Memory B cell (primary cell): ENCODE measurements at regions not wholly inside any gene's neighbourhood (a gene's known extent, or its start where the extent isn't known, plus 50 kb on each side); places are given as distances from the start of the nearest gene placed in this dataset.
"Not testable (repeated sequence)": the region's sequence is repeated elsewhere in the genome, so short reads cannot be mapped to it uniquely, and the experiment has no call there.

ENCODE experiments used
- ATAC-seq: fragments of 150-1000 bp; cut with Tn5 transposase; 2 replicates; pipeline ENCODE4 v1.10.0; 2021; ENCODE audit warnings: low read depth, mild to moderate bottlenecking, moderate library complexity
- DNase-seq, 2 donors: peaks; one replicate each; pipeline ENCODE4 v3.0.0; 2022; ENCODE audit warnings: low spot score in 2 of 2
- H3K27ac Mint-ChIP-seq: one replicate; pipeline ENCODE4 v1.8.0; 2022; ENCODE audit warnings: mild to moderate bottlenecking, moderate library complexity, mixed read lengths
- H3K27me3 Mint-ChIP-seq: one replicate; pipeline ENCODE4 v1.8.0; 2022; ENCODE audit warnings: mixed read lengths
- H3K36me3 Mint-ChIP-seq: one replicate; pipeline ENCODE4 v1.8.0; 2022; ENCODE audit warnings: mild to moderate bottlenecking, mixed read lengths
- H3K4me1 Mint-ChIP-seq: one replicate; pipeline ENCODE4 v1.8.0; 2022; ENCODE audit warnings: mixed read lengths
- H3K4me3 Mint-ChIP-seq: one replicate; pipeline ENCODE4 v1.8.0; 2022; ENCODE audit warnings: mild to moderate bottlenecking, moderate library complexity, mixed read lengths
- H3K9me3 Mint-ChIP-seq: one replicate; pipeline ENCODE4 v1.8.0; 2022; ENCODE audit warnings: mixed read lengths

DNA sequence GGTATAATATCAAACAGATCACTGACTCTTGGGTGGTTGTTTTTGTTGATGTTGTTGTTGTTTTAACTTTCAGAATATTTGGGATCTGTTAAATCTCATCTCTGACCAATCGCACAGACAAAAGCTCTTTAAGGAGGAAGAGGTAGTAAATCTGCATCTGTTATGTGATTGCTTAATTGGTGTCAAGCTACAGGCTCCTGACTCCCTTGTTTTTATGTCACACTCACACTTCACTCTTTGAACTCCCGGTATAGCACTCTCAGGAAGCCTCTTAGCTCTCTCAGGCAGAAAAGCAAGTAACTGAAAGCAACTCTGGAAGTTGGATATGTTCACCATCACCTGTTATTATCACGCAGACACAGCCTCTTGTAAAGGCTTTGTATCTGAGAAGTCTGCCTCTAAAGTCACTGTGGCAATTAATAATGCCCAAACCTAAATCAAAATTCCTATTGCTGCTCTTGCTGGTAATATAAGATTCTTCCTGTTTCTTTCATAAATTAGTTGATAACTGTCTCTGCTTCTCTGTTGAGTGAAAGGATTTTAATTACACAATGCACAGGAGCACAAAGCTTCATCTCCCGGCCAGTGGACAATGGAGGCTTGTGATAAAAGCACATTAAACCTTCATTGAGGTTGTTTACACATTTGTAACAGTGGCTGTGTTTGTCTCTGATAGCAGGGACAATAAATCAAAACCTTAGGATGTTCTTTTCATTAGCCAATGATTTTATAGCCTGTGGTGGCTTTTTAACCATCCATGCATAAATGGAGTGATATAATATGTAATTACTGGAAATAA is 576.7 kb downstream of the MFSD1 start:
- DNase-seq (no peak), ATAC-seq (no peak)
- no peaks in the 10 kb centered on the region for H3K9me3 Mint-ChIP-seq
- no peak overlapping the region for H3K4me3 Mint-ChIP-seq
- no peaks in the 10 kb centered on the region for H3K4me1 Mint-ChIP-seq
- H3K27ac Mint-ChIP-seq: no peak overlapping the region
- H3K27me3 Mint-ChIP-seq: no peaks in the 10 kb centered on the region
- H3K36me3 Mint-ChIP-seq: no peaks in the 10 kb centered on the region

- Mint-ChIP-seq H3K4me3 (no peak overlapping the region), H3K36me3 (no peaks in the 10 kb centered on the region), H3K4me1 (no peaks in the 10 kb centered on the region), H3K27me3 (no peaks in the 10 kb centered on the region), H3K27ac (no peak overlapping the region), H3K9me3 (no peaks in the 10 kb centered on the region)
- no peak for DNase-seq
- no peak for ATAC-seq
Observed at GRCh38 chr3:159380891-159381290, 579.0 kb downstream of the MFSD1 start.

DNA sequence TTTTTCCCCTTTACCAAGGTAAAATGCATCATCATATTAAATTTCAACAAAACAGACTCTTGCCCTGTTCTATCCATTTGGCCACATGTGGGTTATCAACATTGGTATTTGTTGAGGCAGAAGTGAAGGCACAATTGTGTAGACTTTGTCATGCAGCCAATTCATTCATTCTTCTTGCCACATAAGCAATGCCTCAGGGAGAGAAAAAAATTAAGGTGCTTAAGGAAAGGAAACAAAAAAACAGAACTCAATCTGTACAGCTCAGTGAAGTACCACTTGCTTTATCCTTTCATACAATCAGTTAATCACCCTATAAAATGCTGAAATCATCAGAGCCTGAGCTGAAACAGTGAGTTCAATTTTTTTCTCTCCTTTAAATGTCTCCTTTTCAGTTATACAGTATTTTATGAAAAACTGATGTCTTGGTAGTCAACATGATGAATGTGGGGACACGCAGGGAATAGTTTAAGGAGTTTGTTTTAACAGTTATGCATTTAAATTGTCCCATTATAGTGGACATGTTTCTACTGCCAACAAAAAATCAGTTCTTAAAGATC is 588.9 kb downstream of the MFSD1 start:
- no peak overlapping the region for H3K4me3 Mint-ChIP-seq
- ATAC-seq: no peak

DNA sequence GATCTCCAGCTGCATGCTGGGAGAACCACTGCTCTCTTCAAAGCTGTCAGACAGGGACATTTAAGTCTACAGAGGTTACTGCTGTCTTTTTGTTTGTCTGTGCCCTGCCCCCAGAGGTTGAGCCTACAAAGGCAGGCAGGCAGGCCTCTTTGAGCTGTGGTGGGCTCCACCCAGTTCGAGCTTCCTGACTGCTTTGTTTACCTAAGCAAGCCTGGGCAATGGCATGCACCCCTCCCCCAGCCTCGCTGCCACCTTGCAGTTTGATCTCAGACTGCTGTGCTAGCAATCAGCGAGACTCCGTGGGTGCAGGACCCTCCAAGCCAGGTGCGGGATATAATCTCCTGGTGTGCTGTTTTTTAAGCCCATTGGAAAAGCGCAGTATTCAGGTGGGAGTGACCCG is 591.0 kb upstream of the IL12A start:
- not testable (repeated sequence) for DNase-seq, H3K4me3 Mint-ChIP-seq, H3K9me3 Mint-ChIP-seq, H3K27ac Mint-ChIP-seq, ATAC-seq, H3K27me3 Mint-ChIP-seq, H3K36me3 Mint-ChIP-seq, H3K4me1 Mint-ChIP-seq

More for the DNA sequence above, 588.9 kb downstream of the MFSD1 start:
- no peak overlapping the region for H3K27ac Mint-ChIP-seq
- H3K9me3 Mint-ChIP-seq: no peaks in the 10 kb centered on the region
- H3K27me3 Mint-ChIP-seq: no peaks in the 10 kb centered on the region
- DNase-seq: no peak
- no peaks in the 10 kb centered on the region for H3K36me3 Mint-ChIP-seq
- no peaks in the 10 kb centered on the region for H3K4me1 Mint-ChIP-seq

DNA sequence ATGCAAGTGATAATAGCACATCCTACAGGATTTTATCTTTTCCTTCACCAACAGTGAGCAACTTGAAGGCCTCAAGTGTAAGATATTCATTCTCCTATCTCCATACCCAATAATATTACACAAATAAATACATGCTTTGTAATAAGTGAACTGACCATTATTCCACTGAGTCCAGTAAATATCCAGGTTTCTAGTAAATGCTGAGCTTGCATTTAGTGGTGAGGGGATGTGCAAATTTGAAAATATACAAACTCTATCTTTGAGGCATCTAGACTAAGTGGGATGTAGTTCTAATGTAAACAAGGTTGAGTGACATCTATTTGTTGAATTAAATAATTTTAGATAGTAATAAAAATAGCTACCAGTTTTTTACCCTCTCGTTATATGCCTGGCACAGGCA is 587.6 kb upstream of the IL12A start:
- no peak overlapping the region for H3K4me3 Mint-ChIP-seq
- H3K36me3 Mint-ChIP-seq: no peaks in the 10 kb centered on the region
- no peak overlapping the region for H3K27ac Mint-ChIP-seq
- ATAC-seq: no peak
- H3K4me1 Mint-ChIP-seq: no peaks in the 10 kb centered on the region
- DNase-seq: no peak
- no peaks in the 10 kb centered on the region for H3K27me3 Mint-ChIP-seq
- peaks cover 4% of the 10 kb centered on the region for H3K9me3 Mint-ChIP-seq

DNA sequence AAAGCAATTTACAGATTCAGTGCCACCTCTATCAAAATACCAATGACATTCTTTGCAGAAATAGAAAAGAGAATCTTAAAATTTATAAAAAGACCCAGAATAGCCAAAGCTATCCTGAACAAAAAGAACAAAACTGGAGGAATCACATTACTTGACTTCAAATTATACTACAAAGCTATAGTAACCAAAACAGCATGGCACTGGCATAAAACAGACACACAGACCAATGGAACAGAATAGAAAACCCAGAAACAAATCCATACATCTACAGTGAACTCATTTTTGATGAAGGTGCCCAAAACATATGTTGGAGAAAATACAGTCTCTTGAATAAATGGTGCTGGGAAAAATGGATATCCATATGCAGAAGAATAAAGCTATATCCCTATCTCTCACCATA is 578.9 kb upstream of the IL12A start:
- H3K36me3 Mint-ChIP-seq, ATAC-seq, H3K27ac Mint-ChIP-seq, H3K27me3 Mint-ChIP-seq, H3K4me1 Mint-ChIP-seq, DNase-seq, H3K4me3 Mint-ChIP-seq: not testable (repeated sequence)
- H3K9me3 Mint-ChIP-seq: peaks cover 26% of the 10 kb centered on the region

DNA sequence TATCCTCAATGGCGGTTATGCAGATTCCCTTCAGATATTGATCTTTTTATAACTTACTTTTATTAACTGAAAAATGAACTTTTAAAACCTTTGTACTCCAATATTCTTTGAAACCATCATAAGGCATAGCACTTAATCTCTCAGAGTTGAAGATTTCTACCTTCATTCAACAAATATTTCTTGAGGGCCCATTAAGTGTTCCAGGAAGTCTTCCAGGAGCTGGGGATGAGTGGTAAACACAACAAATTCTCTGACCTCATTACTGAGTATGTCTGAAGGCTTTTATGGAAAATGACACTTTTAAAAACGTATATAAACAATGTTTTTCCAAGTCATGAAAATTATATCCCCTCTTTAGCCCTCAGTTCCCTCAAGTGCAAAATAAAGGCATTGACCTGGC is 575.3 kb upstream of the IL12A start:
- no peak for DNase-seq
- Mint-ChIP-seq H3K36me3 (no peaks in the 10 kb centered on the region), H3K27ac (no peak overlapping the region), H3K4me1 (no peaks in the 10 kb centered on the region), H3K27me3 (no peaks in the 10 kb centered on the region), H3K9me3 (peaks cover 24% of the 10 kb centered on the region), H3K4me3 (no peak overlapping the region)
- no peak for ATAC-seq

DNA sequence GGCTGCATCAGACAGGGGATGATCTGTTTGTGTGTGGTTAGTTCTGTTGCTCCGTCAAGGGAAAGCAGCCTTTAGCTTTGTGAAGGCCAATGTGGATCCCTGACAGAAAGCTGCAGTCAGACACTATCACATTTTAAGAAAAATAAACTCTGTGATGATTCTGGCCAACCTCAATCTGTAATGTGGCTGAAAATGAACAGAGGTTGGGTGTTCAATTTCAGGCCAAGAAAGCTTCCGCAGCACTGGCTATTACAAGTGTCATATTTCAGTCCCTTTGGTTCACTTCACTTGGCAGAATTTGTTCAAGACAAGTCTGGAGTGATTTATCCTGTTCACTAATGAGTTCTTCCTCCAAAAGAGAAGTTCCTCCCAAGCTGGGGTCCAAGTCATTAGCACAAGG is 571.8 kb upstream of the IL12A start:
- no peak overlapping the region for H3K27ac Mint-ChIP-seq
- H3K9me3 Mint-ChIP-seq: peaks cover 7% of the 10 kb centered on the region
- no peaks in the 10 kb centered on the region for H3K36me3 Mint-ChIP-seq
- no peak overlapping the region for H3K4me3 Mint-ChIP-seq
- no peak for ATAC-seq
- H3K4me1 Mint-ChIP-seq: no peaks in the 10 kb centered on the region
- no peaks in the 10 kb centered on the region for H3K27me3 Mint-ChIP-seq
- no peak for DNase-seq

- Mint-ChIP-seq H3K27ac (no peak overlapping the region), H3K27me3 (no peaks in the 10 kb centered on the region), H3K9me3 (peaks cover 6% of the 10 kb centered on the region), H3K4me3 (no peak overlapping the region), H3K4me1 (no peaks in the 10 kb centered on the region), H3K36me3 (no peaks in the 10 kb centered on the region)
- no peak for DNase-seq
- no peak for ATAC-seq
Observed at GRCh38 chr3:159417761-159418160, 570.9 kb upstream of the IL12A start.

- H3K4me3 Mint-ChIP-seq: no peak overlapping the region
- H3K4me1 Mint-ChIP-seq: no peaks in the 10 kb centered on the region
- H3K9me3 Mint-ChIP-seq: peaks cover 7% of the 10 kb centered on the region
- H3K27ac Mint-ChIP-seq: no peak overlapping the region
- DNase-seq (no peak), ATAC-seq (no peak)
- H3K27me3 Mint-ChIP-seq: no peaks in the 10 kb centered on the region
- H3K36me3 Mint-ChIP-seq: no peaks in the 10 kb centered on the region
Observed at GRCh38 chr3:159418571-159419526, 569.8 kb upstream of the IL12A start.

GRCh38 chr3:159429702-159430101 is 558.9 kb upstream of the IL12A start:
- peaks cover 6% of the 10 kb centered on the region for H3K9me3 Mint-ChIP-seq
- no peak for ATAC-seq
- H3K4me3 Mint-ChIP-seq: no peak overlapping the region
- H3K27me3 Mint-ChIP-seq: peaks cover 1% of the 10 kb centered on the region
- no peak overlapping the region for H3K27ac Mint-ChIP-seq
- H3K36me3 Mint-ChIP-seq: no peaks in the 10 kb centered on the region
- H3K4me1 Mint-ChIP-seq: no peaks in the 10 kb centered on the region
- no peak for DNase-seq

GRCh38 chr3:159432682-159433340 is 555.8 kb upstream of the IL12A start:
- ATAC-seq: no peak
- H3K36me3 Mint-ChIP-seq: no peaks in the 10 kb centered on the region
- H3K27ac Mint-ChIP-seq: no peak overlapping the region
- H3K27me3 Mint-ChIP-seq: peaks cover 1% of the 10 kb centered on the region
- H3K4me1 Mint-ChIP-seq: no peaks in the 10 kb centered on the region
- peaks cover 3% of the 10 kb centered on the region for H3K9me3 Mint-ChIP-seq
- H3K4me3 Mint-ChIP-seq: no peak overlapping the region
- DNase-seq: no peak

DNA sequence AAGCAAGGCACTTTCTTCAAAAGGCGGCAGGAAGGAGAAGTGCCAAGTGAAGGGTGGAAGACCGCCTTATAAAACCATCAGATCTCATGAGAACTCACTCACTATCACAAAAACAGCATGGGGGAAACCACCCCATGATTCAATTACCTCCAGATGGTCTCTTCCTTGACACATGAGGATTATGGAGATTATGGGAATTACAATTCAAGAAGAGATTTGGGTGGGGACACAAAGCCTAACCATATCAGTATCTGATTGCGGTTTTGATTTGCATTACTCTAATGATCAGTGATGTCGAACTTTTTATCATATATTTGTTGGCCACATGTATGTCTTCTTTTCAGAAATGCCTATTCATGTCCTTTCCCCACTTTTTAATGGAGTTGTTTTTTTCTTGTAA is 549.3 kb upstream of the IL12A start:
- ATAC-seq (no peak), DNase-seq (no peak)
- Mint-ChIP-seq H3K27ac (no peak overlapping the region), H3K9me3 (peaks cover 3% of the 10 kb centered on the region), H3K27me3 (no peaks in the 10 kb centered on the region), H3K36me3 (no peaks in the 10 kb centered on the region), H3K4me3 (no peak overlapping the region), H3K4me1 (no peaks in the 10 kb centered on the region)

- DNase-seq: no peak
- Mint-ChIP-seq H3K9me3 (peaks cover 8% of the 10 kb centered on the region), H3K36me3 (no peaks in the 10 kb centered on the region)
Observed at GRCh38 chr3:159441279-159441678, 547.4 kb upstream of the IL12A start.

More at GRCh38 chr3:159441279-159441678, 547.4 kb upstream of the IL12A start:
- Mint-ChIP-seq H3K4me1 (no peaks in the 10 kb centered on the region), H3K27ac (no peak overlapping the region), H3K4me3 (no peak overlapping the region), H3K27me3 (no peaks in the 10 kb centered on the region)
- ATAC-seq: no peak
